Vagina (tissue), 2 donors: ENCODE measurements at regions not wholly inside any gene's neighbourhood (a gene's known extent, or its start where the extent isn't known, plus 50 kb on each side); places are given as distances from the start of the nearest gene placed in this dataset.

Experiments used
- DNase-seq, 2 donors: peaks; one replicate each; pipeline ENCODE4 v3.0.0-alpha.2; 2017; ENCODE audit errors: extremely low spot score in 2 of 2
- H3K27ac ChIP-seq: fragments of 200-600 bp; sonication (generic); one replicate; pipeline ENCODE4 v1.5.1; 2019
- H3K27me3 ChIP-seq: fragments of 200-600 bp; sonication (generic); one replicate; pipeline ENCODE4 v1.5.1; 2019
- H3K36me3 ChIP-seq, 2 donors: fragments of 200-600 bp; sonication (generic); one replicate each; pipeline ENCODE4 v1.5.1; 2017 to 2019
- H3K4me1 ChIP-seq: fragments of 200-600 bp; sonication (generic); one replicate; pipeline ENCODE4 v1.5.1; 2019
- H3K4me3 ChIP-seq, 2 donors: fragments of 200-600 bp; sonication (generic); 1 replicate in 1 of 2; 2 replicates in 1 of 2; pipeline ENCODE4 v1.5.1; 2016 to 2019
- H3K9me3 ChIP-seq: fragments of 200-600 bp; sonication (generic); one replicate; pipeline ENCODE4 v1.5.1; 2019
- POLR2A ChIP-seq, 2 donors: fragments of 450-650 bp; IDR thresholded peaks; one replicate each; pipeline ENCODE4 v1.6.1; 2017; ENCODE audit warnings: antibody characterized with exemption in 2 of 2, mild to moderate bottlenecking in 2 of 2, moderate library complexity in 2 of 2
- POLR2AphosphoS5 ChIP-seq, 2 donors: sonication (generic); formaldehyde crosslinking; IDR thresholded peaks; one replicate each; pipeline ENCODE4 v1.9.0; 2017; ENCODE audit warnings: antibody characterized with exemption in 2 of 2, mild to moderate bottlenecking in 2 of 2, low read depth in 1 of 2; ENCODE audit not compliant: insufficient read depth in 1 of 2
- intact Hi-C: fragments of 100-400 bp; cut with DNase I; formaldehyde crosslinking; loops from one replicate; pipeline ENCODE4 v1.15.1; 2023
- TF ChIP-seq, protein P1 (sequence below), 3 experiments: fragments of 450-650 bp in 2 of 3; fragments of 200-600 bp in 1 of 3; sonication (generic) in 1 of 3; IDR thresholded peaks; one replicate each; pipeline ENCODE4 v1.5.1; 2017 to 2019; ENCODE audit warnings: antibody characterized with exemption in 3 of 3, mild to moderate bottlenecking in 2 of 3, moderate library complexity in 2 of 3

DNA sequence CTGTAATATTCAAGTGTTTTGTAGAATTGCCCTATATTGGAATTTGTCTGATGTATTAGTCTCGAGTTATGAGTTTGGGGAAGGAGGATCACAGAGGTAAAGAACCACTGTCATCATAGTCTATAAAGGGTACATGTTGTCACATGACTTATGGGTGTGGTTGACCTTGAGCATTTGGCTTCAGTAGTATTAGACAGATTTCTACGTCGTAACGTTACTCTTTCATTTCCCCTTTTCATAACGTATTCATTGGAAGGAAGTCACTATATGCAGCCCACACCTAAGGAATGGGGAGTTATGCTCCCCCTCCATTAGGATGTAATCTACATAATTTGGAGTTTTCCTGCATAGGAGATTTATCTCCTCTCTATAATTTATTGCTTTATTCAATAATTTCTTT is 110.1 kb upstream of the VAV3 start:
- no peak for DNase-seq
- Histone ChIP-seq H3K36me3 (no peaks in the 10 kb centered on the region), H3K27ac (no peak overlapping the region), H3K9me3 (no peaks in the 10 kb centered on the region), H3K4me1 (peaks cover 7% of the 10 kb centered on the region), H3K27me3 (no peaks in the 10 kb centered on the region), H3K4me3 (no peak overlapping the region)
- intact Hi-C loops, result no loop called here
- TF ChIP-seq POLR2A (IDR thresholded peaks at IDR 0.05), result no peak
- TF ChIP-seq, protein P1, sequence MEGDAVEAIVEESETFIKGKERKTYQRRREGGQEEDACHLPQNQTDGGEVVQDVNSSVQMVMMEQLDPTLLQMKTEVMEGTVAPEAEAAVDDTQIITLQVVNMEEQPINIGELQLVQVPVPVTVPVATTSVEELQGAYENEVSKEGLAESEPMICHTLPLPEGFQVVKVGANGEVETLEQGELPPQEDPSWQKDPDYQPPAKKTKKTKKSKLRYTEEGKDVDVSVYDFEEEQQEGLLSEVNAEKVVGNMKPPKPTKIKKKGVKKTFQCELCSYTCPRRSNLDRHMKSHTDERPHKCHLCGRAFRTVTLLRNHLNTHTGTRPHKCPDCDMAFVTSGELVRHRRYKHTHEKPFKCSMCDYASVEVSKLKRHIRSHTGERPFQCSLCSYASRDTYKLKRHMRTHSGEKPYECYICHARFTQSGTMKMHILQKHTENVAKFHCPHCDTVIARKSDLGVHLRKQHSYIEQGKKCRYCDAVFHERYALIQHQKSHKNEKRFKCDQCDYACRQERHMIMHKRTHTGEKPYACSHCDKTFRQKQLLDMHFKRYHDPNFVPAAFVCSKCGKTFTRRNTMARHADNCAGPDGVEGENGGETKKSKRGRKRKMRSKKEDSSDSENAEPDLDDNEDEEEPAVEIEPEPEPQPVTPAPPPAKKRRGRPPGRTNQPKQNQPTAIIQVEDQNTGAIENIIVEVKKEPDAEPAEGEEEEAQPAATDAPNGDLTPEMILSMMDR (IDR thresholded peaks at IDR 0.05), result no peak
- TF ChIP-seq POLR2AphosphoS5 (IDR thresholded peaks at IDR 0.05; ENCODE audit: insufficient read depth in 1 of 2, low read depth in 1 of 2), result no peak

DNA sequence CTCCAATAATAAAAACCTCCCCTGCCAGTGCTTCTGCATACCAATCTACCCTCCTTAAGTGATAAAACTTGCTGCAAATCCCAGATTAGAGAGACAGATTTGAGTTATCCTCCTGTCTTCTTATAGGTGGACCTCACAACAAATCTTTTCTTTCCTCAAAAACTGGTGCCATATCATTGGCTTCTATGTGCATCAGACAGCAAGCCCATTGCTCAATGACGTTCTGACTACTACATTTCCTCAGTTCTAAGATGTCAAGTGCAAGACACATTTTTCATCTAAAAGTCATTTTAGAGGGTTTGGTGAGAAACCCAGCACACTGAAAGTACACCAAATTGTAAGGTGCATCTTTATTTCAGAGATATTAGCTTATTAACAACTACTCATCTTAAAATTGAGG is 107.8 kb upstream of the VAV3 start:
- no peak overlapping the region for H3K27ac ChIP-seq
- no peak for DNase-seq
- H3K36me3 ChIP-seq, result no peaks in the 10 kb centered on the region
- no peaks in the 10 kb centered on the region for H3K9me3 ChIP-seq
- no peak for TF ChIP-seq POLR2AphosphoS5 (IDR thresholded peaks at IDR 0.05; ENCODE audit: insufficient read depth in 1 of 2, low read depth in 1 of 2)
- TF ChIP-seq, protein P1 (IDR thresholded peaks at IDR 0.05), result no peak
- TF ChIP-seq POLR2A (IDR thresholded peaks at IDR 0.05), result no peak
- H3K4me1 ChIP-seq, result peaks cover 8% of the 10 kb centered on the region
- intact Hi-C loops, result no loop called here
- H3K27me3 ChIP-seq, result no peaks in the 10 kb centered on the region
- H3K4me3 ChIP-seq, result no peak overlapping the region

DNA sequence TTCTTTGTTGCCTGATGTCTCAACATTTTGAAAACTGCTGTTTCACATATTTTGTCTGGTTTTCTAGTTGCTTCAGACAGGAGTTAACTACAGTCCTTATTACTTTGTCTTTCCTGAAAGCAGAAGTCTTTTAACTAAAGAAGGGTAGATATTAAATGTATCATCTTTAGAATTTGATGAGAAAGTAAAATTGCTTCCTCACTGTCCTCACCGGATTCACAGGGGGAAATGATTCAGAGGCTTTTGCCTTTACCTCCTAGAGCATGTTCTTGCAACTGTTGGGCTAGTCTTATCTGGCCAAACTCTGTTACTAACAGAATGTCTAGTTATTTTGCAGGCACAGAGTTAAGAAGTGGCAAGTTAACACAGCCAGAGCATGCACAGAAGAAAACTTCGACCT is 107.2 kb upstream of the VAV3 start:
- H3K36me3 ChIP-seq, result no peaks in the 10 kb centered on the region
- intact Hi-C loops, result no loop called here

DNA sequence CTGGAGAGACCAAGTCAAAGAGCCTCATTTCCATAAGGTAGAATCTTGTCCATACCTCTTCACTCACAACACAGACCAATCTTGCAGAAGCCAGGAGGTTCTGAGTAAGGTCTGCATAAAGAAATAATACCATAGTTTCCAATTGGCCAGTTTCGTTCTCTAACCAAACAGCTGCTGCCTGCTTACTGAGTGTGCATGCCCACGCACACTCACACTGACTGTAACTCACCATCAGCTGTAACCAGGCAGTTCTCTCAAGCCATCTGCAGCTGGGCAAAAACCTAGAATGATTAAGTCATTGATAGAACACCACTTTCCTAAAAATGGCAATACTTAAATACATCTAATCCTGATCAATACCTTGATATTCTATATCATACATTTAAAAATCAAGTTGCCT is 106.6 kb upstream of the VAV3 start:
- H3K9me3 ChIP-seq, result no peaks in the 10 kb centered on the region
- H3K4me1 ChIP-seq, result peaks cover 8% of the 10 kb centered on the region
- H3K27me3 ChIP-seq, result no peaks in the 10 kb centered on the region
- no peak overlapping the region for H3K27ac ChIP-seq
- no peaks in the 10 kb centered on the region for H3K36me3 ChIP-seq
- DNase-seq, result no peak
- no peak overlapping the region for H3K4me3 ChIP-seq
- intact Hi-C loops, result no loop called here
- TF ChIP-seq, protein P1 (IDR thresholded peaks at IDR 0.05), result no peak
- no peak for TF ChIP-seq POLR2AphosphoS5 (IDR thresholded peaks at IDR 0.05; ENCODE audit: insufficient read depth in 1 of 2, low read depth in 1 of 2)
- no peak for TF ChIP-seq POLR2A (IDR thresholded peaks at IDR 0.05)

More for the DNA sequence above, 107.2 kb upstream of the VAV3 start:
- Histone ChIP-seq H3K4me1 (peaks cover 8% of the 10 kb centered on the region), H3K27me3 (no peaks in the 10 kb centered on the region), H3K4me3 (no peak overlapping the region), H3K27ac (no peak overlapping the region), H3K9me3 (no peaks in the 10 kb centered on the region)
- no peak for DNase-seq
- TF ChIP-seq POLR2AphosphoS5 (IDR thresholded peaks at IDR 0.05; ENCODE audit: insufficient read depth in 1 of 2, low read depth in 1 of 2), result no peak
- TF ChIP-seq, protein P1 (IDR thresholded peaks at IDR 0.05), result no peak
- no peak for TF ChIP-seq POLR2A (IDR thresholded peaks at IDR 0.05)

DNA sequence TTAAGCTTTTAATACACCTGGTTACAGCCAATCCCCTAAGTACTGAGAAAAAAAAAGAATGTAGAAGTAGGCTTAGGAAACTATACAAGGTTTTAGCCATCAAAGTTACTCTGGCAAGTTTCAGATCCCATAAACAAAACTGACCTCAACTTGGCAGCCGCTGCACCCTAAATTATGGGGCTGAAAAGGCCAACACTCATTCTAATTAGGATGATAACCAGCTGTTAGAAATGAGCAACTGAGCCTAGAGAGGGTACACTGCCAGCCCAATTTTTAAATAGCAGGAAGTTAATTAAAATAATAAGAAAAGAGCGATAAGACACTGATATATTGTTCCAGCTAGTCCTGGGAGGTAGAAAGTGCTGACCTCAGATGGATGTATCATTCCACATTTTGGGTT is 105.7 kb upstream of the VAV3 start:
- H3K4me1 ChIP-seq, result peaks cover 8% of the 10 kb centered on the region

More for the DNA sequence above, 105.7 kb upstream of the VAV3 start:
- TF ChIP-seq, protein P1 (IDR thresholded peaks at IDR 0.05), result no peak
- TF ChIP-seq POLR2AphosphoS5 (IDR thresholded peaks at IDR 0.05; ENCODE audit: insufficient read depth in 1 of 2, low read depth in 1 of 2) (no peak), POLR2A (IDR thresholded peaks at IDR 0.05) (no peak)
- no peak for DNase-seq
- H3K27me3 ChIP-seq, result no peaks in the 10 kb centered on the region
- H3K4me3 ChIP-seq, result no peak overlapping the region
- intact Hi-C loops, result no loop called here
- H3K36me3 ChIP-seq, result no peaks in the 10 kb centered on the region
- H3K27ac ChIP-seq, result no peak overlapping the region
- no peaks in the 10 kb centered on the region for H3K9me3 ChIP-seq
